OCI-LY1 (cell line): ENCODE measurements at regions not wholly inside any gene's neighbourhood (a gene's known extent, or its start where the extent isn't known, plus 50 kb on each side); places are given as distances from the start of the nearest gene placed in this dataset.

Experiments
- CTCF ChIP-seq: fragments of 200-600 bp; sonication (generic), shearing (Covaris generic); IDR thresholded peaks from 2 replicates; pipeline ENCODE4 v1.5.1; 2017; ENCODE audit warnings: mild to moderate bottlenecking, antibody characterized with exemption, low read length, moderate library complexity, mixed read lengths
- EZH2 ChIP-seq: fragments of 200-600 bp; sonication (generic), shearing (Covaris generic); IDR thresholded peaks from 2 replicates; pipeline ENCODE4 v1.8.0; 2017; ENCODE audit warnings: borderline replicate concordance, mixed run types, mild to moderate bottlenecking, antibody characterized with exemption, low read length, moderate library complexity, mixed read lengths

DNA sequence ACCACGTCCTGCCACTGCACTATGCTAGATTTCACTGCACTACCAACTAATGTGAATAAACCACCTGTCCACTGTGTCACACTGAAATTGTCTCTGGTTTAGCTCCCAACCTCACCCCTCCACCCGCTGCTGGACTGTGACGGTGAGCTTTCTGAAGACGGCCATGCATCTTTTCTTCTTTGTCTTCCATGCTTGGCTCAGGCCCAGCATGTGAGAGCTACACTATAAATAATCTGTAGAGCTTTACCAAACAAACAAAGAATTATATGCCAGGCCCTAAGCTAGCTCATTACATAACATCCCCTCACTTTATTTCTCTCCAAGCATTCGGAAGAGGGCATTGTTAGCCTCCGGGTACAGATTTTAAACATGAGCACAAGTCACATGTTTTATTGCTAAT lies 633.2 kb downstream of the TNS3 start:
- no peak for TF ChIP-seq EZH2
- TF ChIP-seq CTCF, result no peak
